HepG2 (cell line): ENCODE measurements at regions not wholly inside any gene's neighbourhood (a gene's known extent, or its start where the extent isn't known, plus 50 kb on each side); places are given as distances from the start of the nearest gene placed in this dataset.

Source experiments
- EHMT2 ChIP-seq: fragments of 200-600 bp; sonication (generic); IDR thresholded peaks from 2 replicates; pipeline ENCODE4 v1.7.0; 2017; ENCODE audit warnings: antibody characterized with exemption, low read depth, low read length, borderline replicate concordance
- TOPORS ChIP-seq: sonication (generic); formaldehyde crosslinking; IDR thresholded peaks from 2 replicates; pipeline ENCODE4 v1.8.0; 2023; ENCODE audit warnings: mild to moderate bottlenecking, missing genetic modification reagents
- ZMYM2 ChIP-seq: sonication (generic); formaldehyde crosslinking; IDR thresholded peaks from 2 replicates; pipeline ENCODE4 v1.8.0; 2022; ENCODE audit warnings: mild to moderate bottlenecking, missing genetic modification reagents
- ZNF563 ChIP-seq: sonication (generic); formaldehyde crosslinking; IDR thresholded peaks from 2 replicates; pipeline ENCODE4 v1.8.0; 2022; ENCODE audit warnings: mild to moderate bottlenecking, moderate library complexity, missing genetic modification reagents
- ZNF766 ChIP-seq: sonication (generic); formaldehyde crosslinking; IDR thresholded peaks from 2 replicates; pipeline ENCODE4 v1.5.0; 2020; ENCODE audit warnings: missing genetic modification reagents, borderline replicate concordance
- TF ChIP-seq, protein P1 (sequence below): sonication (generic); formaldehyde crosslinking; IDR thresholded peaks from one replicate; pipeline ENCODE4 v1.5.1; 2020; ENCODE audit warnings: mild to moderate bottlenecking, missing genetic modification reagents; ENCODE audit errors: not compliant biosample characterization
- TF ChIP-seq, protein P2 (sequence below): sonication (generic); formaldehyde crosslinking; IDR thresholded peaks from 2 replicates; pipeline ENCODE4 v1.5.0; 2020; ENCODE audit warnings: missing genetic modification reagents

DNA sequence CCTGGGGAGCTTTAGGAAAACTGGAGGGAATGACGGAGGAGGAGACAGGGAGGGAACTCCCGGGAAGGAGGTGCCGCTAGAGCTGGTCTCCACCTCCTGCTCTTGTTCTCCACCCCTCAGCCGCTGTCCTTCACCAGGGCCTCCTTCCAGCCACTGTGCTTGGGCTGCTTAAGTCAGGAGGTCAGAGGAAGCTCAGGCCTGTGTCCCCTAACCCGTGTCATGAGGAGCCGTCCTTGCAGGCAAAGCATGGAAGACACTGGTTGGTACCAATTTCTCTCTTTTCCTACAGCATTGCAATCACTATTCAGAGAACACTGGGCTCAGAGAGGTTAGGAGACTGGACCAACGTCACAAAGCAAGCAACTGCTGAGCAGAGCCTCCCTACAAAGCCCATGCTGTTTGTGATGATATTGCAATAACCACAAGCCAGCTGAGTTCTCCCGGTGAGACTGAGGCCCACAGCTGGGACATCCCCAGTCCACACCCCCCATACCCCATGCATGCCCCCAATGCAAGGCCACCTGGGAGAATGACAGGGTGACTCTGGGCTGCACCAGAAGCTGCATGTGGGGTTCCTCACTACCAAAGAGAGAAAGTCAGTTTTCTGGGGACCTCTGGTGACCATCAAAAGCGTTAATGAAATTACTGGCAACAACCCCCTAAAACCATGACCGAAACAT lies 427.5 kb downstream of the NPHP4 start (continued):
- TF ChIP-seq, protein P1, sequence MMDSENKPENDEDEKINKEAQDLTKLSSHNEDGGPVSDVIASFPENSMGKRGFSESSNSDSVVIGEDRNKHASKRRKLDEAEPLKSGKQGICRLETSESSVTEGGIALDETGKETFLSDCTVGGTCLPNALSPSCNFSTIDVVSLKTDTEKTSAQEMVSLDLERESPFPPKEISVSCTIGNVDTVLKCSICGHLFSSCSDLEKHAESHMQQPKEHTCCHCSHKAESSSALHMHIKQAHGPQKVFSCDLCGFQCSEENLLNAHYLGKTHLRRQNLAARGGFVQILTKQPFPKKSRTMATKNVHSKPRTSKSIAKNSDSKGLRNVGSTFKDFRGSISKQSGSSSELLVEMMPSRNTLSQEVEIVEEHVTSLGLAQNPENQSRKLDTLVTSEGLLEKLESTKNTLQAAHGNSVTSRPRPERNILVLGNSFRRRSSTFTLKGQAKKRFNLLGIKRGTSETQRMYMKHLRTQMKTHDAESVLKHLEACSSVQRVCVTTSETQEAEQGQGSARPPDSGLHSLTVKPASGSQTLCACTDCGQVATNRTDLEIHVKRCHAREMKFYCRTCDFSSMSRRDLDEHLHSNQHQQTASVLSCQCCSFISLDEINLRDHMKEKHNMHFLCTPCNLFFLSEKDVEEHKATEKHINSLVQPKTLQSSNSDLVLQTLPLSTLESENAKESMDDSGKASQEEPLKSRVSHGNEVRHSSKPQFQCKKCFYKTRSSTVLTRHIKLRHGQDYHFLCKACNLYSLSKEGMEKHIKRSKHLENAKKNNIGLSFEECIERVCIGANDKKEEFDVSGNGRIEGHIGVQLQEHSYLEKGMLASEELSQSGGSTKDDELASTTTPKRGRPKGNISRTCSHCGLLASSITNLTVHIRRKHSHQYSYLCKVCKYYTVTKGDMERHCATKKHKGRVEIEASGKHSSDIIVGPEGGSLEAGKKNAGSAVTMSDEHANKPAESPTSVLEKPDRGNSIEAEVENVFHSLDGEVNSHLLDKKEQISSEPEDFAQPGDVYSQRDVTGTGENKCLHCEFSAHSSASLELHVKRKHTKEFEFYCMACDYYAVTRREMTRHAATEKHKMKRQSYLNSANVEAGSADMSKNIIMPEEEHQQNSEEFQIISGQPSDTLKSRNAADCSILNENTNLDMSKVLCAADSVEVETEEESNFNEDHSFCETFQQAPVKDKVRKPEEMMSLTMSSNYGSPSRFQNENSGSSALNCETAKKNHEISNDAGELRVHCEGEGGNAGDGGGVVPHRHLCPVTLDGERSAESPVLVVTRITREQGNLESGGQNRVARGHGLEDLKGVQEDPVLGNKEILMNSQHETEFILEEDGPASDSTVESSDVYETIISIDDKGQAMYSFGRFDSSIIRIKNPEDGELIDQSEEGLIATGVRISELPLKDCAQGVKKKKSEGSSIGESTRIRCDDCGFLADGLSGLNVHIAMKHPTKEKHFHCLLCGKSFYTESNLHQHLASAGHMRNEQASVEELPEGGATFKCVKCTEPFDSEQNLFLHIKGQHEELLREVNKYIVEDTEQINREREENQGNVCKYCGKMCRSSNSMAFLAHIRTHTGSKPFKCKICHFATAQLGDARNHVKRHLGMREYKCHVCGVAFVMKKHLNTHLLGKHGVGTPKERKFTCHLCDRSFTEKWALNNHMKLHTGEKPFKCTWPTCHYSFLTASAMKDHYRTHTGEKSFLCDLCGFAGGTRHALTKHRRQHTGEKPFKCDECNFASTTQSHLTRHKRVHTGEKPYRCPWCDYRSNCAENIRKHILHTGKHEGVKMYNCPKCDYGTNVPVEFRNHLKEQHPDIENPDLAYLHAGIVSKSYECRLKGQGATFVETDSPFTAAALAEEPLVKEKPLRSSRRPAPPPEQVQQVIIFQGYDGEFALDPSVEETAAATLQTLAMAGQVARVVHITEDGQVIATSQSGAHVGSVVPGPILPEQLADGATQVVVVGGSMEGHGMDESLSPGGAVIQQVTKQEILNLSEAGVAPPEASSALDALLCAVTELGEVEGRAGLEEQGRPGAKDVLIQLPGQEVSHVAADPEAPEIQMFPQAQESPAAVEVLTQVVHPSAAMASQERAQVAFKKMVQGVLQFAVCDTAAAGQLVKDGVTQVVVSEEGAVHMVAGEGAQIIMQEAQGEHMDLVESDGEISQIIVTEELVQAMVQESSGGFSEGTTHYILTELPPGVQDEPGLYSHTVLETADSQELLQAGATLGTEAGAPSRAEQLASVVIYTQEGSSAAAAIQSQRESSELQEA (CRISPR knock-in tag), result no peak
- TF ChIP-seq ZMYM2 (CRISPR knock-in tag), result no peak
- TF ChIP-seq ZNF766 (CRISPR knock-in tag), result no peak
- TF ChIP-seq TOPORS (CRISPR knock-in tag), result no peak
- no peak for TF ChIP-seq EHMT2
- TF ChIP-seq, protein P2, sequence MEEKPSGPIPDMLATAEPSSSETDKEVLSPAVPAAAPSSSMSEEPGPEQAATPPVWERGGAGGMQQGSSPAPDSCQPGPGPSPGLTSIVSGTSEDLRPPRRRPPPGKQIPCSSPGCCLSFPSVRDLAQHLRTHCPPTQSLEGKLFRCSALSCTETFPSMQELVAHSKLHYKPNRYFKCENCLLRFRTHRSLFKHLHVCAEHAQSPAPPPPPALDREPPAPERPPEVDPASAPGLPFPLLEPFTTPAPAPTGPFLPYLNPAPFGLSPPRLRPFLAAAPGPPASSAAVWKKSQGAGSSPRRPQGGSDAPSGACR, result no peak
- TF ChIP-seq ZNF563 (CRISPR knock-in tag), result no peak
- TF ChIP-seq, all 625 proteins: peak for 0
